ENCODE measurements at regions not wholly inside any gene's neighbourhood (a gene's known extent, or its start where the extent isn't known, plus 50 kb on each side); places are given as distances from the start of the nearest gene placed in this dataset.

DNA sequence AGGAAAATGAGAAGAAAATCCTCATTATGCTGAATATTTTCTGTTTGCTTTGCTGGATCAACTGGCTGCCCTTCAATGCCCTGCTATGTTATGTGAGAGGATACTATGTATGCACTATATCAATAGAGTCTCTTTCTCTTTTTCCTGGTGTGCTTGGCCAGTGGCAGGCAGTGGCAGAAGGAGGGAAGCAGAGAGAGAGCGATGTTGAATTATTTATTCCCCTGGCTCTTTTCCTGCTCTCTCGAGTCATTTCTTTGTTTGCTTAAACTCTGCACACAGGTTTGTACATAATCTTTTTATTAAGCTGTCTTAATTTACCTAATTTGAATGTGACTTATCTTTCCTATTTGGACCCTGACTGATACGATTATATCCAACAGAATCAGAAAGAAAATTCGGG is 1727.3 kb downstream of the SUCLG1 start:
- DNase-seq (ENCODE audit: low read depth), result peak; percentile 89
- H3K4me3 ChIP-seq (ENCODE audit: low read depth, low read length), result no peak overlapping the region
- TF ChIP-seq, protein P1, sequence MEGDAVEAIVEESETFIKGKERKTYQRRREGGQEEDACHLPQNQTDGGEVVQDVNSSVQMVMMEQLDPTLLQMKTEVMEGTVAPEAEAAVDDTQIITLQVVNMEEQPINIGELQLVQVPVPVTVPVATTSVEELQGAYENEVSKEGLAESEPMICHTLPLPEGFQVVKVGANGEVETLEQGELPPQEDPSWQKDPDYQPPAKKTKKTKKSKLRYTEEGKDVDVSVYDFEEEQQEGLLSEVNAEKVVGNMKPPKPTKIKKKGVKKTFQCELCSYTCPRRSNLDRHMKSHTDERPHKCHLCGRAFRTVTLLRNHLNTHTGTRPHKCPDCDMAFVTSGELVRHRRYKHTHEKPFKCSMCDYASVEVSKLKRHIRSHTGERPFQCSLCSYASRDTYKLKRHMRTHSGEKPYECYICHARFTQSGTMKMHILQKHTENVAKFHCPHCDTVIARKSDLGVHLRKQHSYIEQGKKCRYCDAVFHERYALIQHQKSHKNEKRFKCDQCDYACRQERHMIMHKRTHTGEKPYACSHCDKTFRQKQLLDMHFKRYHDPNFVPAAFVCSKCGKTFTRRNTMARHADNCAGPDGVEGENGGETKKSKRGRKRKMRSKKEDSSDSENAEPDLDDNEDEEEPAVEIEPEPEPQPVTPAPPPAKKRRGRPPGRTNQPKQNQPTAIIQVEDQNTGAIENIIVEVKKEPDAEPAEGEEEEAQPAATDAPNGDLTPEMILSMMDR (IDR thresholded peaks at IDR 0.05; ENCODE audit: control insufficient read depth, extremely low read depth, insufficient read depth), result no peak

DNA sequence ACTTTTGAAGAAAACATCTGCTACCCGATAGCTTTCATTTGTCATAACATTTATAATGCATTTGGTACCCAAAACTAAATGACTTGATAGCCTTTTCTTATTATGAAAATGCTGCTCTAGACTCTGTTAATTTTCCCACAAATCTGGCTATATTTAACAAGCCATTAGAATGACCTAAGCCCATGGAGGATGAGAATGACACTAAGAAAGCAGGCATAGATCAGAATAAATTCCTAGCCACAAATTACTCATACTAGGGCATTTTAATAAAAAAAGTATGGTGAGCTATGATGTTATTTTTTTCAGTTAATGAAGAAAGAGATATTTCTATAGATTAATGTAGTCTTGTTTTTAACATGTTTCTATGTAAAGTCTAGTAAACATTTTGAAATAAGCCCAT is 1728.3 kb downstream of the SUCLG1 start:
- DNase-seq (ENCODE audit: low read depth), result no peak
- TF ChIP-seq, protein P1 (IDR thresholded peaks at IDR 0.05; ENCODE audit: control insufficient read depth, extremely low read depth, insufficient read depth), result no peak
- no peak overlapping the region for H3K4me3 ChIP-seq (ENCODE audit: low read depth, low read length)

DNA sequence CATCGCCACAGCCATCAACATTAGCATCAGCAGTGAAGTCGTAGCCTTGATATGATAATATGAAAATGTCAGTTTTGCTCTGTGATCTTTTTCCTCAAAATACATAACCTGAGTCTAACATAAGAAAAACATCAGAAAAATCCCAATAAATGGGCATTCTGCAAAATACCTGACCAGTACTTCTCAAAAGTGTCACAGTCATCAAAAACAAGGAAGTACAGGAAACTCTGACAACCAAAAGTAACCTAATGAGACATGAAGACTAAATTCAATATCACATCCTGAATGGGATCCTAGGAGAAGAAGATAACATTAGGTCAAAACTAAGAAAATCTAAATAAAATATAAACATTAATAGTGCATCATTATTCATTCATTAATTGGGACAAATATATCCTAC is 1731.0 kb downstream of the SUCLG1 start:
- H3K4me3 ChIP-seq (ENCODE audit: low read depth, low read length), result no peak overlapping the region
- TF ChIP-seq, protein P1 (IDR thresholded peaks at IDR 0.05; ENCODE audit: control insufficient read depth, extremely low read depth, insufficient read depth), result no peak
- no peak for DNase-seq (ENCODE audit: low read depth)

DNA sequence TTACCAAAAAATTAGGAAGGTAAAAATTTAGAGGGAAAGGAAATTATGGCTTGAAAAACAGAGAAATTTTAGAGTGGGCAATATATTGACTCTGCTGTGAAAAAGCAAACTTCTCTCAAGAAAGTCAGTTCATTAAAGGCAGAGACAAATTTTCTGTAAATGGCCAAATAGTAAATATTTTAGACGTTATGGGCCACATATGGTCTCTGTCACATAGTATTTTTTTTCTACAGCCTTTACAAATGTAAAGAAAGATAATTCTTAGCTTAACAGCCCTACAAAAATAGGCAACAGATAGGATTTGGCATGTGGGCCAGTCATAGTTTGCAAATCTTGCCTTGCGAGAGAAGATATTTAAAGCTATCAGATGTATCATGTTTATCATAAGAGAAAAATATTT is 1750.4 kb downstream of the SUCLG1 start:
- no peak overlapping the region for H3K4me3 ChIP-seq (ENCODE audit: low read depth, low read length)
- TF ChIP-seq, protein P1 (IDR thresholded peaks at IDR 0.05; ENCODE audit: control insufficient read depth, extremely low read depth, insufficient read depth), result no peak
- no peak for DNase-seq (ENCODE audit: low read depth)

DNA sequence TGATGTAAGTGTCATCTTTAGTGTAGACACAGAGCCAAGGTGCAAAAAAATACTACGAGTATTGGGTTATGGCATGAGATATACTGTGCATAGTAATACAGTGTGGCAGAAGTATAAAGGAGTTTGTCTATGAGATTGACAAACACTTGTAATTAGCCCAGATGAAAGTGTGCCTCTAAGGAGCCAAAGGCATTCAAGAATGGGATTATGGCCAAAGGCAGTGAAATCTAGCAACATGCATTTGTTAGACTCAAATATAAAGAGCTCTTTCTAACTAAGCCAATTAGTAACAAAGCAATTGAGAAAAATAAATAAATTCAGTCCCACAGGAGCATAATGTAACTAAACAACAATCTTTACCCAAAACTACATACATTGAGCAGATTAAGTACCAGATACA is 1761.8 kb downstream of the SUCLG1 start:
- no peak overlapping the region for H3K4me3 ChIP-seq (ENCODE audit: low read depth, low read length)
- TF ChIP-seq, protein P1 (IDR thresholded peaks at IDR 0.05; ENCODE audit: control insufficient read depth, extremely low read depth, insufficient read depth), result no peak
- no peak for DNase-seq (ENCODE audit: low read depth)

DNA sequence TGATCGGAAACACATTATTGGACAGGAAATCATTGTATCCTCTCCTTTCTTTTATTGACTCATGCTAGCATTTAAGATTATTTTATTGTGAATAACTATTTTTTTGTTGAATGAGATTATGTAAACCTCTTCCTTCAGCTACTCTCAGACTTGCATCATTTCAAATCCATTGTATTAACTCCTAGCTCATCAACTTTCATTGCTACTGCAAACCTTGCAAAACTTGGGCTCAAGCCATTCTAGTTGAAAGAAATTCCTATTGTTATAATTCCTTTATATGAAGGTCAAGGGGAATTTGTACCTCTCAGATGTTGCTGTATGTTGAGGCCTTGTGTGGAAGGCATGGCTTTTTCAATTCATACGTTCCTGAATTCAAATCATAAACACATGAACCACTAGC is 1764.6 kb downstream of the SUCLG1 start:
- H3K4me3 ChIP-seq (ENCODE audit: low read depth, low read length), result peak overlapping the region; percentile 25
- TF ChIP-seq, protein P1 (IDR thresholded peaks at IDR 0.05; ENCODE audit: control insufficient read depth, extremely low read depth, insufficient read depth), result no peak
- no peak for DNase-seq (ENCODE audit: low read depth)

DNA sequence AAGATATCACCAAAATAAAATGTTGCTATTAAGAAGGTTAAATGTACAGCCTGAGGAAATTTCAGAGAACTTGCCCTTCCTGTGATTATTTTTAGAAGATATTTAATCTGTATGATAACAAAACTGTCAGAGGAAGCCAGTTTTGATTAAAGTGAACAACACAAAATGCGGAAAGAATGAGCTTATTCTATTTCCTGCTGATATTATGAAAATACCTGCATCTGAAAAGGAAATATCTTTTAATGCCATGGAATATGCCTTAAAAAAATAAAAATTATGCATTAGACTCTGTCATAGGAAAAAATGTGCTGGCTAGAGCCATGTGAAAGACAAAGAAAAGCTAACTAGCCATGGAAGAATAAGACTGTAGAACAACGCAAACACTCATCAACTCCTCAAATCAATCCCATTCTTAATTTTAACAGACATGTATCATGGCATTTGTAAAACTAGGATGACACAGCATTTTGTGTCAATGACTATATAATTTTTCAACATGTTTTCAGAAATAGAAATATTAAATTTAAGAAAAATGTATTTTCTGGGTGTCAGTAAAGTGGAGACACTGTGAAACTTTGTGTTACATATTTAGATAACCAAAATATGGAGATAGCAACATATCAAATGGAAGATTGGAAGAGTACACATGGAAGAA is 1768.2 kb downstream of the SUCLG1 start:
- TF ChIP-seq, protein P1 (IDR thresholded peaks at IDR 0.05; ENCODE audit: control insufficient read depth, extremely low read depth, insufficient read depth), result no peak
- no peak overlapping the region for H3K4me3 ChIP-seq (ENCODE audit: low read depth, low read length)
- no peak for DNase-seq (ENCODE audit: low read depth)
